Panc1 (cell line): ENCODE measurements at regions not wholly inside any gene's neighbourhood (a gene's known extent, or its start where the extent isn't known, plus 50 kb on each side); places are given as distances from the start of the nearest gene placed in this dataset.

Experiments
- CTCF ChIP-seq: fragments of 450-650 bp; IDR thresholded peaks from 2 replicates; pipeline ENCODE4 v1.5.1; 2017; ENCODE audit warnings: mild to moderate bottlenecking
- SIN3A ChIP-seq: IDR thresholded peaks from 2 replicates; pipeline ENCODE4 v1.6.1; 2012; ENCODE audit warnings: low read depth, mild to moderate bottlenecking, low read length, moderate library complexity, borderline replicate concordance; ENCODE audit not compliant: insufficient read depth

GRCh38 chr1:82346141-82346540 is 545.4 kb downstream of the ADGRL2 start:
- TF ChIP-seq SIN3A (no peak), CTCF (no peak)
